GM12872 (cell line): ENCODE measurements at regions not wholly inside any gene's neighbourhood (a gene's known extent, or its start where the extent isn't known, plus 50 kb on each side); places are given as distances from the start of the nearest gene placed in this dataset.

Source experiments
- CTCF ChIP-seq: IDR thresholded peaks from 3 replicates; pipeline ENCODE4 v1.5.1; 2011; ENCODE audit warnings: low read depth, mild to moderate bottlenecking, low read length, moderate library complexity; ENCODE audit not compliant: insufficient read depth

GRCh38 chr1:238469146-238469631 lies 578.5 kb upstream of the ZP4 start:
- no peak for TF ChIP-seq CTCF

GRCh38 chr1:238468068-238468467 lies 577.3 kb upstream of the ZP4 start:
- no peak for TF ChIP-seq CTCF

GRCh38 chr1:238466459-238466858 lies 575.7 kb upstream of the ZP4 start:
- no peak for TF ChIP-seq CTCF

- no peak for TF ChIP-seq CTCF
Observed at GRCh38 chr1:238465449-238465848, 574.7 kb upstream of the ZP4 start.

GRCh38 chr1:238458899-238459298 lies 568.2 kb upstream of the ZP4 start:
- TF ChIP-seq CTCF: no peak

- no peak for TF ChIP-seq CTCF
Observed at GRCh38 chr1:238457610-238458009, 566.9 kb upstream of the ZP4 start.

- TF ChIP-seq CTCF: no peak
Observed at GRCh38 chr1:238451781-238452310, 561.1 kb upstream of the ZP4 start.
